H1 (cell line): ENCODE measurements at regions not wholly inside any gene's neighbourhood (a gene's known extent, or its start where the extent isn't known, plus 50 kb on each side); places are given as distances from the start of the nearest gene placed in this dataset.

Experiments used
- CTCF ChIA-PET: fragments of 300-600 bp; sonication (Branson Sonifier 250); formaldehyde crosslinking; loops from one replicate; lab custom pipeline; 2021; ENCODE audit not compliant: partially characterized antibody; lab: Charles Lee
- POLR2A ChIA-PET: fragments of 300-600 bp; sonication (Branson Sonifier 250); formaldehyde crosslinking; loops from one replicate; lab custom pipeline; 2021; ENCODE audit warnings: inconsistent platforms; ENCODE audit not compliant: partially characterized antibody; lab: Charles Lee
- DNase-seq, 2 experiments: peaks; one replicate each; pipeline versions ENCODE4 v3.0.0 to v3.0.0-alpha.2; 2010 to 2022; ENCODE audit warnings: low spot score in 2 of 2, low read depth in 1 of 2, mixed read lengths in 1 of 2
- FAIRE-seq: peaks from 2 replicates; lab custom pipeline; 2011; peaks lifted over from hg19 to GRCh38; lab: Jason Lieb, UNC
- H2AFZ ChIP-seq: 2 replicates; pipeline ENCODE4 v1.8.1; 2012; ENCODE audit warnings: low read length, inconsistent platforms
- H2AK5ac ChIP-seq: 2 replicates; pipeline ENCODE4 v1.6.1; 2013; ENCODE audit warnings: low read depth, low read length
- H2BK120ac ChIP-seq: replicated peaks from 2 replicates; pipeline ENCODE3; 2013; ENCODE audit warnings: low read depth, low read length, inconsistent platforms
- H2BK12ac ChIP-seq: 2 replicates; pipeline ENCODE4 v1.6.1; 2013; ENCODE audit warnings: low read depth, low read length
- H2BK15ac ChIP-seq: 2 replicates; pipeline ENCODE4 v1.6.1; 2013; ENCODE audit warnings: low read length
- H2BK20ac ChIP-seq: 2 replicates; pipeline ENCODE4 v1.6.1; 2013; ENCODE audit warnings: low read length
- H2BK5ac ChIP-seq: 2 replicates; pipeline ENCODE4 v1.6.1; 2013; ENCODE audit warnings: low read depth, low read length
- H3K14ac ChIP-seq: 2 replicates; pipeline ENCODE4 v1.6.1; 2013; ENCODE audit warnings: inconsistent platforms; ENCODE audit not compliant: insufficient read length
- H3K18ac ChIP-seq: 2 replicates; pipeline ENCODE4 v1.6.1; 2013; ENCODE audit warnings: low read length; ENCODE audit errors: extremely low read depth
- H3K23ac ChIP-seq: 2 replicates; pipeline ENCODE4 v1.6.1; 2013; ENCODE audit warnings: inconsistent platforms; ENCODE audit not compliant: insufficient read length
- H3K23me2 ChIP-seq: 2 replicates; pipeline ENCODE4 v1.6.1; 2013; ENCODE audit warnings: low read depth, low read length
- H3K27ac ChIP-seq: 2 replicates; pipeline ENCODE4 v1.6.1; 2011; ENCODE audit warnings: low read depth, low read length, inconsistent platforms
- H3K27me3 ChIP-seq, 4 experiments: replicated peaks in 1 of 4; 1 replicate in 1 of 4; 2 replicates in 3 of 4; pipeline versions ENCODE4 v1.6.1 to v1.8.1; 2011 to 2013; ENCODE audit warnings: low read length in 3 of 4, mild to moderate bottlenecking in 3 of 4, inconsistent platforms in 2 of 4, mixed read lengths in 2 of 4, moderate library complexity in 1 of 4; ENCODE audit not compliant: control insufficient read depth in 3 of 4, insufficient read depth in 3 of 4; ENCODE audit errors: extremely low read depth in 1 of 4
- H3K36me3 ChIP-seq, 4 experiments: 2 replicates each; pipeline versions ENCODE4 v1.6.1 to v1.8.1; 2011 to 2013; ENCODE audit warnings: mild to moderate bottlenecking in 4 of 4, low read length in 3 of 4, moderate library complexity in 2 of 4, control low read depth in 1 of 4, inconsistent platforms in 1 of 4; ENCODE audit not compliant: insufficient read depth in 4 of 4, control insufficient read depth in 2 of 4
- H3K4ac ChIP-seq: replicated peaks from 2 replicates; pipeline ENCODE3; 2013; ENCODE audit warnings: low read length, low read depth, mixed read lengths, inconsistent platforms; ENCODE audit not compliant: insufficient read length
- H3K4me1 ChIP-seq, 4 experiments: replicated peaks in 1 of 4; 1 replicate in 1 of 4; 2 replicates in 3 of 4; pipeline versions ENCODE4 v1.6.1 to v1.8.1; 2011 to 2013; ENCODE audit warnings: low read length in 3 of 4, inconsistent platforms in 2 of 4, mixed read lengths in 1 of 4; ENCODE audit not compliant: insufficient read depth in 4 of 4, control insufficient read depth in 3 of 4
- H3K4me2 ChIP-seq, 2 experiments: 2 replicates each; pipeline versions ENCODE4 v1.6.1 to v1.8.1; 2011 to 2013; ENCODE audit warnings: low read depth in 2 of 2, low read length in 2 of 2, control low read depth in 1 of 2, inconsistent platforms in 1 of 2, mild to moderate bottlenecking in 1 of 2; ENCODE audit not compliant: insufficient read depth in 1 of 2
- H3K4me3 ChIP-seq, 4 experiments: fragments of 200-600, 300-600 bp in 1 of 4; sonication (generic), shearing (Covaris generic), sonication (Bioruptor Twin) in 1 of 4; 2 replicates each; pipeline versions ENCODE4 v1.5.1 to v1.8.1; 2011 to 2016; ENCODE audit warnings: low read length in 4 of 4, low read depth in 3 of 4, control low read depth in 2 of 4, inconsistent platforms in 2 of 4, mild to moderate bottlenecking in 2 of 4, mixed read lengths in 1 of 4, moderate library complexity in 1 of 4; ENCODE audit not compliant: insufficient read depth in 2 of 4; ENCODE audit errors: extremely low read depth in 1 of 4
- H3K56ac ChIP-seq: replicated peaks from 2 replicates; pipeline ENCODE3; 2013; ENCODE audit warnings: low read depth, mild to moderate bottlenecking, mixed read lengths, low read length, inconsistent platforms; ENCODE audit not compliant: insufficient read length
- H3K79me1 ChIP-seq: 2 replicates; pipeline ENCODE4 v1.6.1; 2013; ENCODE audit warnings: low read depth, low read length, control low read depth
- H3K79me2 ChIP-seq, 2 experiments: 2 replicates each; pipeline versions ENCODE4 v1.6.1 to v1.8.1; 2012 to 2013; ENCODE audit warnings: low read length in 2 of 2, mild to moderate bottlenecking in 2 of 2, inconsistent platforms in 1 of 2; ENCODE audit not compliant: insufficient read depth in 2 of 2, control insufficient read depth in 1 of 2
- H3K9ac ChIP-seq, 4 experiments: replicated peaks in 1 of 4; 1 replicate in 1 of 4; 2 replicates in 3 of 4; pipeline versions ENCODE4 v1.6.1 to v1.8.1; 2011 to 2013; ENCODE audit warnings: low read depth in 3 of 4, low read length in 3 of 4, control low read depth in 2 of 4, mild to moderate bottlenecking in 2 of 4, moderate library complexity in 2 of 4, inconsistent platforms in 1 of 4; ENCODE audit errors: extremely low read depth in 1 of 4
- H3K9me3 ChIP-seq, 2 experiments: 2 replicates each; pipeline versions ENCODE4 v1.6.1 to v1.8.1; 2012 to 2013; ENCODE audit warnings: mild to moderate bottlenecking in 2 of 2, moderate library complexity in 2 of 2, control low read depth in 1 of 2, inconsistent platforms in 1 of 2, low read depth in 1 of 2, low read length in 1 of 2, mixed read lengths in 1 of 2; ENCODE audit not compliant: insufficient read depth in 2 of 2
- H4K20me1 ChIP-seq, 2 experiments: replicated peaks in 1 of 2; 2 replicates each; pipeline versions ENCODE3 to v1.8.1; 2011 to 2013; ENCODE audit warnings: inconsistent platforms in 2 of 2, low read length in 2 of 2, mild to moderate bottlenecking in 1 of 2; ENCODE audit not compliant: insufficient read depth in 2 of 2, control insufficient read depth in 1 of 2
- H4K5ac ChIP-seq: 2 replicates; pipeline ENCODE4 v1.6.1; 2013; ENCODE audit warnings: low read length, low read depth, mixed read lengths, inconsistent platforms; ENCODE audit not compliant: insufficient read length
- H4K8ac ChIP-seq: 2 replicates; pipeline ENCODE4 v1.8.0; 2013; ENCODE audit warnings: mild to moderate bottlenecking, moderate library complexity, low read length, inconsistent platforms; ENCODE audit not compliant: insufficient read depth; ENCODE audit errors: extremely low read depth
- H4K91ac ChIP-seq: replicated peaks from 2 replicates; pipeline ENCODE3; 2013; ENCODE audit warnings: low read length, mixed read lengths, inconsistent platforms; ENCODE audit not compliant: insufficient read length
- BACH1 ChIP-seq: IDR thresholded peaks from 2 replicates; pipeline ENCODE4 v1.6.1; 2012; ENCODE audit warnings: low read length, improper control_type of control experiment
- EGR1 ChIP-seq: IDR thresholded peaks from 2 replicates; pipeline ENCODE4 v1.6.1; 2011; ENCODE audit warnings: low read depth, low read length, borderline replicate concordance
- HDAC6 ChIP-seq: IDR thresholded peaks from one replicate; pipeline ENCODE4 v1.7.1; 2012; ENCODE audit warnings: low read depth, mild to moderate bottlenecking, inconsistent platforms, low read length, moderate library complexity
- KDM1A ChIP-seq: fragments of 200-600, 300-600 bp; sonication (generic); IDR thresholded peaks from 2 replicates; pipeline ENCODE4 v1.7.1; 2016; ENCODE audit warnings: mild to moderate bottlenecking, low read length, borderline replicate concordance
- NRF1 ChIP-seq: IDR thresholded peaks from 2 replicates; pipeline ENCODE4 v1.6.1; 2011; ENCODE audit warnings: mild to moderate bottlenecking, low read depth, low read length, improper control_type of control experiment
- POLR2AphosphoS5 ChIP-seq: IDR thresholded peaks from 2 replicates; pipeline ENCODE4 v1.6.1; 2011; ENCODE audit warnings: low read depth, low read length
- RNF2 ChIP-seq: fragments of 200-900, 300-1000 bp; sonication (generic); IDR thresholded peaks from 2 replicates; pipeline ENCODE4 v1.7.1; 2016; ENCODE audit warnings: borderline replicate concordance, low read depth, mild to moderate bottlenecking, antibody characterized with exemption, low read length; ENCODE audit not compliant: poor library complexity, severe bottlenecking; ENCODE audit errors: missing control alignments
- RXRA ChIP-seq: IDR thresholded peaks from 2 replicates; pipeline ENCODE4 v1.6.1; 2011; ENCODE audit warnings: low read depth, mild to moderate bottlenecking, low read length, moderate library complexity; ENCODE audit not compliant: insufficient read depth
- SP4 ChIP-seq: IDR thresholded peaks from 2 replicates; pipeline ENCODE4 v1.6.1; 2012; ENCODE audit warnings: low read length, inconsistent platforms
- USF2 ChIP-seq: IDR thresholded peaks from 2 replicates; pipeline ENCODE4 v1.6.1; 2011; ENCODE audit warnings: low read length, improper control_type of control experiment
- WGBS, 2 experiments: shearing (Covaris generic) in 1 of 2; methylation state at CpG; one replicate each; pipeline versions ENCODE4 v1.1.6 to v1.1.7; 2013 to 2015; ENCODE audit warnings: low lambda C conversion rate in 2 of 2, mixed read lengths in 2 of 2, inconsistent platforms in 1 of 2, low coverage in 1 of 2, missing lambda C conversion rate in 1 of 2; ENCODE audit not compliant: insufficient replicate concordance in 2 of 2, insufficient coverage in 1 of 2, insufficient read length in 1 of 2; ENCODE audit errors: extremely low coverage in 1 of 2, missing lambda C conversion rate in 1 of 2; 5-methylcytosine and 5-hydroxymethylcytosine counted together

- no peaks in the 10 kb centered on the region for H3K9me3 ChIP-seq
- no peak overlapping the region for H3K23ac ChIP-seq
- H3K56ac ChIP-seq: no peak overlapping the region
- no peak overlapping the region for H4K91ac ChIP-seq
- H4K20me1 ChIP-seq: peaks cover 0 to 6% of the 10 kb centered on the region in 2 experiments
- H3K4me2 ChIP-seq: no peak overlapping the region
- no peak for FAIRE-seq
- H3K18ac ChIP-seq: no peak overlapping the region
- no peak overlapping the region for H2AFZ ChIP-seq
- no peak overlapping the region for H4K5ac ChIP-seq
- no peak for DNase-seq
- no peaks in the 10 kb centered on the region for H3K23me2 ChIP-seq
- H2BK12ac ChIP-seq: no peak overlapping the region
- H3K79me1 ChIP-seq: no peaks in the 10 kb centered on the region
- no peak overlapping the region for H2BK5ac ChIP-seq
- H3K14ac ChIP-seq: no peak overlapping the region
- ChIA-PET POLR2A (no interaction called here), CTCF (interaction anchor here (0.8 to 4.9 kb wide), 4 partner anchors 8 to 66 kb away, joined by 3 to 35 read pairs (median 4); no protein-coding TSS in a partner anchor)
- no peak for TF ChIP-seq KDM1A
- TF ChIP-seq RNF2: no peak
- TF ChIP-seq RXRA: no peak
- no peak for TF ChIP-seq NRF1
- TF ChIP-seq SP4: no peak
- TF ChIP-seq BACH1: no peak
- no peak for TF ChIP-seq HDAC6
- no peak for TF ChIP-seq EGR1
- TF ChIP-seq POLR2AphosphoS5: no peak
- no peak for TF ChIP-seq USF2
- no peak overlapping the region for H4K8ac ChIP-seq
- no peak overlapping the region for H2BK15ac ChIP-seq
- H3K4me1 ChIP-seq: peaks cover 0 to 5% (median 2%) of the 10 kb centered on the region in 4 experiments; a peak in 4 of 7 replicates
- H3K4ac ChIP-seq: no peak overlapping the region
- no peaks in the 10 kb centered on the region; a peak in 1 of 4 replicates for H3K79me2 ChIP-seq
- H2BK20ac ChIP-seq: no peak overlapping the region
- 93% methylated on average over 10 of the region's 10 CpGs; no CpG with 5 or more reads in 1 of the 2 experiments for WGBS, 2 experiments
- H2AK5ac ChIP-seq: no peak overlapping the region
- no peak overlapping the region for H3K4me3 ChIP-seq
- no peaks in the 10 kb centered on the region for H3K27me3 ChIP-seq
- no peak overlapping the region for H3K9ac ChIP-seq
- H3K27ac ChIP-seq: no peak overlapping the region
- no peaks in the 10 kb centered on the region for H3K36me3 ChIP-seq
- no peak overlapping the region for H2BK120ac ChIP-seq
These were observed 82.3 kb downstream of the KATNIP start for GRCh38 chr16:27632216-27632615.
